ENCODE measurements at regions not wholly inside any gene's neighbourhood (a gene's known extent, or its start where the extent isn't known, plus 50 kb on each side); places are given as distances from the start of the nearest gene placed in this dataset.

DNA sequence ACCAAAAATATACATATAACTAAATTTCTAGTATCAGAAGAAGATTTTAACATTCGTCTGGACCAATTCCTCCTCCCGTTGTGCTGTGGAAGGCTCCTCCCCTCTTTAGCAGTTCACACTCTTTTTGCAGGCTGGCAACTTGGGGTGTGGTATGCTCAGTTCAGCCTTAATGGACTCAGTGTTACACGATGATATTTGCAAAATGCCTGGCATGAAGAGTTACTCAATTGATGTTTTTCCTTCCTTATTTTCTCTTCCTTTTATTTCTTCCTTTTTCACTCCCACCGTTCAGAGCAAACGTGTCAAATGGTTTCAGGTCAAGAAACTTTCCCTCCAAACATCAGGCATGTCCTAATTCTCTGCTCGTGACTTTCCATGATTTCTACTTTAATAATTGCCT, 248.3 kb downstream of the PHF14 start:
- H3K36me3 ChIP-seq (ENCODE audit: control insufficient read depth, insufficient read depth, low read length): no peaks in the 10 kb centered on the region
- H3K4me3 ChIP-seq (ENCODE audit: low read depth, low read length): no peak overlapping the region
- H3K27me3 ChIP-seq (ENCODE audit: control insufficient read depth, insufficient read depth, low read length): no peaks in the 10 kb centered on the region
- H3K4me1 ChIP-seq (ENCODE audit: control insufficient read depth, insufficient read depth, low read length): no peaks in the 10 kb centered on the region
- no peaks in the 10 kb centered on the region for H3K9me3 ChIP-seq (ENCODE audit: control insufficient read depth, insufficient read depth, low read length)
- H3K27ac ChIP-seq (ENCODE audit: low read depth, low read length): no peak overlapping the region
- no peak overlapping the region for H3K9ac ChIP-seq (ENCODE audit: low read depth, low read length)

- no peak overlapping the region for H3K4me3 ChIP-seq (ENCODE audit: low read depth, low read length)
- H3K4me1 ChIP-seq (ENCODE audit: control insufficient read depth, insufficient read depth, low read length): no peaks in the 10 kb centered on the region; the same call in 1 of the 2 replicates
- H3K9ac ChIP-seq (ENCODE audit: low read depth, low read length): no peak overlapping the region
- H3K27ac ChIP-seq (ENCODE audit: low read depth, low read length): no peak overlapping the region
- no peaks in the 10 kb centered on the region for H3K27me3 ChIP-seq (ENCODE audit: control insufficient read depth, insufficient read depth, low read length)
- no peaks in the 10 kb centered on the region for H3K36me3 ChIP-seq (ENCODE audit: control insufficient read depth, insufficient read depth, low read length)
- no peaks in the 10 kb centered on the region for H3K9me3 ChIP-seq (ENCODE audit: control insufficient read depth, insufficient read depth, low read length)
Observed at GRCh38 chr7:11224535-11224934, 250.9 kb downstream of the PHF14 start.

DNA sequence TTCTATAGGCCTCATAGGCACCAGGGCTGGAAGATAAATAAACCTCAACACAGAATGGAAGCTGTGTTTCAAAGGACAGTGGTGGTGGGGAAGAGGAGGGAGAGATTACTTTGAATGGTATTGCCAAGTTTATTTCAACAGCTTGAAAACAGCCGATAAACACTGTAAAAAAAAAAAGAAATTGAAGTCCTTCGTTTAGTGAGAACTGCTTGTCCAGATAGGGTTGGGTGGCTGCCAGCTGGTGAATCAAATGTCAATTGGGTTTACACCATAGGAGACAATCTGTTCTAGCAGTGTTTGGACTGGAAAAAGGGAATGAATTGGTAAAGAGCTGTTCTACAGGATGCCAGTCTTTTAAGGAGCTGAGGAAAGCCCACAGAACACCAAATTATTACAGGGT, 254.8 kb downstream of the PHF14 start:
- no peaks in the 10 kb centered on the region for H3K9me3 ChIP-seq (ENCODE audit: control insufficient read depth, insufficient read depth, low read length)
- H3K27me3 ChIP-seq (ENCODE audit: control insufficient read depth, insufficient read depth, low read length): no peaks in the 10 kb centered on the region
- H3K4me3 ChIP-seq (ENCODE audit: low read depth, low read length): no peak overlapping the region

GRCh38 chr7:11231190-11231589, 257.5 kb downstream of the PHF14 start:
- Histone ChIP-seq H3K9me3 (ENCODE audit: control insufficient read depth, insufficient read depth, low read length) (no peaks in the 10 kb centered on the region), H3K4me1 (ENCODE audit: control insufficient read depth, insufficient read depth, low read length) (peaks cover 15% of the 10 kb centered on the region), H3K36me3 (ENCODE audit: control insufficient read depth, insufficient read depth, low read length) (no peaks in the 10 kb centered on the region), H3K27me3 (ENCODE audit: control insufficient read depth, insufficient read depth, low read length) (no peaks in the 10 kb centered on the region), H3K9ac (ENCODE audit: low read depth, low read length) (no peak overlapping the region), H3K27ac (ENCODE audit: low read depth, low read length) (no peak overlapping the region), H3K4me3 (ENCODE audit: low read depth, low read length) (no peak overlapping the region)

More for the DNA sequence above, 254.8 kb downstream of the PHF14 start:
- Histone ChIP-seq H3K36me3 (ENCODE audit: control insufficient read depth, insufficient read depth, low read length) (no peaks in the 10 kb centered on the region), H3K4me1 (ENCODE audit: control insufficient read depth, insufficient read depth, low read length) (no peaks in the 10 kb centered on the region; the same call in 1 of the 2 replicates), H3K27ac (ENCODE audit: low read depth, low read length) (no peak overlapping the region), H3K9ac (ENCODE audit: low read depth, low read length) (no peak overlapping the region)

DNA sequence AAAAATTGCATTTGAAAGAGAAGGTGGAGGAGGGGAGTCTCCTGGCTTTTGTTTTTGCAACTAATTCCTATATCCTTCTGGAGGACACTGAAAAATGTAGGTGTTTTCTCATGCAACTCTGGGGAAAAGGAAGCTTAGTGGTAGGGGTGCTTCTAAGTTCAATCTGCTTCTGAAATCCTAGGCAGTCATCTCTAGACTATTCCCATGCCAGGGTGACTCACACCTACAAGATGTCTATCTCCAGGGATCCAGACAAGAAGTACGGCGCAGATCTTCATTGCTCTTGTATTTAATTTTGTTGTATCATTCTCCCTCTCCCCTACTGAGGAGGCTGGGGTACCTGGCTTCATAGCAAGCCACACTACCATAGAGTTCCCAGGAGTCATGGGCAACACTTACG, 258.8 kb downstream of the PHF14 start:
- H3K4me1 ChIP-seq (ENCODE audit: control insufficient read depth, insufficient read depth, low read length): peaks cover 24% of the 10 kb centered on the region
- no peaks in the 10 kb centered on the region for H3K27me3 ChIP-seq (ENCODE audit: control insufficient read depth, insufficient read depth, low read length)
- no peak overlapping the region for H3K27ac ChIP-seq (ENCODE audit: low read depth, low read length)
- no peak overlapping the region for H3K4me3 ChIP-seq (ENCODE audit: low read depth, low read length)
- H3K36me3 ChIP-seq (ENCODE audit: control insufficient read depth, insufficient read depth, low read length): no peaks in the 10 kb centered on the region
- H3K9ac ChIP-seq (ENCODE audit: low read depth, low read length): no peak overlapping the region
- no peaks in the 10 kb centered on the region for H3K9me3 ChIP-seq (ENCODE audit: control insufficient read depth, insufficient read depth, low read length)

DNA sequence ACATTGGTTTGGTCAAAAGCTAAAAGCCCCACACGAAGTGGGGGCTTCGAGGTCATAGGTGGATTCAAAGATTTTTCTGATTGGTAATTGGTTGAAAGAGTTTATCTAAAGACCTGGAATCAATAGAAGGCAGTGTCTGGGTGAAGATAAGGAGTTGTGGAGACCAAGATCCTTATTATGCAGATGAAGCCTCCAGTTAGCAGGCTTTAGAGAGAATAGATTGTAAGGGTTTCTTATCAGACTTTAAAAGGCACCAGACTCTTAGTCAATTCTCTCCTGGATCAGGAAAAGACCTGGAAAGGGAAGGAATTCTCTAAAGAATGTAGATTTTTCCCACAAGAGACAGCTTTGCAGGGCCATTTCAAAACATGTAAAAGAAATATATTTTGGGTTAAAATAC, 260.2 kb downstream of the PHF14 start:
- Histone ChIP-seq H3K36me3 (ENCODE audit: control insufficient read depth, insufficient read depth, low read length) (no peaks in the 10 kb centered on the region), H3K4me3 (ENCODE audit: low read depth, low read length) (no peak overlapping the region), H3K9me3 (ENCODE audit: control insufficient read depth, insufficient read depth, low read length) (no peaks in the 10 kb centered on the region), H3K9ac (ENCODE audit: low read depth, low read length) (no peak overlapping the region), H3K27me3 (ENCODE audit: control insufficient read depth, insufficient read depth, low read length) (no peaks in the 10 kb centered on the region), H3K4me1 (ENCODE audit: control insufficient read depth, insufficient read depth, low read length) (peaks cover 32% of the 10 kb centered on the region), H3K27ac (ENCODE audit: low read depth, low read length) (no peak overlapping the region)

GRCh38 chr7:11235491-11235890, 261.8 kb downstream of the PHF14 start:
- H3K27me3 ChIP-seq (ENCODE audit: control insufficient read depth, insufficient read depth, low read length): no peaks in the 10 kb centered on the region
- no peak overlapping the region for H3K9ac ChIP-seq (ENCODE audit: low read depth, low read length)
- no peaks in the 10 kb centered on the region for H3K36me3 ChIP-seq (ENCODE audit: control insufficient read depth, insufficient read depth, low read length)
- H3K4me1 ChIP-seq (ENCODE audit: control insufficient read depth, insufficient read depth, low read length): peaks cover 39% of the 10 kb centered on the region
- H3K4me3 ChIP-seq (ENCODE audit: low read depth, low read length): no peak overlapping the region
- no peaks in the 10 kb centered on the region for H3K9me3 ChIP-seq (ENCODE audit: control insufficient read depth, insufficient read depth, low read length)
- no peak overlapping the region for H3K27ac ChIP-seq (ENCODE audit: low read depth, low read length)

- no peak overlapping the region for H3K27ac ChIP-seq (ENCODE audit: low read depth, low read length)
- no peak overlapping the region for H3K4me3 ChIP-seq (ENCODE audit: low read depth, low read length)
- H3K4me1 ChIP-seq (ENCODE audit: control insufficient read depth, insufficient read depth, low read length): peaks cover 40% of the 10 kb centered on the region
- H3K27me3 ChIP-seq (ENCODE audit: control insufficient read depth, insufficient read depth, low read length): no peaks in the 10 kb centered on the region
- H3K9me3 ChIP-seq (ENCODE audit: control insufficient read depth, insufficient read depth, low read length): no peaks in the 10 kb centered on the region
- no peak overlapping the region for H3K9ac ChIP-seq (ENCODE audit: low read depth, low read length)
- no peaks in the 10 kb centered on the region for H3K36me3 ChIP-seq (ENCODE audit: control insufficient read depth, insufficient read depth, low read length)
Observed at GRCh38 chr7:11236680-11237079, 263.0 kb downstream of the PHF14 start.

DNA sequence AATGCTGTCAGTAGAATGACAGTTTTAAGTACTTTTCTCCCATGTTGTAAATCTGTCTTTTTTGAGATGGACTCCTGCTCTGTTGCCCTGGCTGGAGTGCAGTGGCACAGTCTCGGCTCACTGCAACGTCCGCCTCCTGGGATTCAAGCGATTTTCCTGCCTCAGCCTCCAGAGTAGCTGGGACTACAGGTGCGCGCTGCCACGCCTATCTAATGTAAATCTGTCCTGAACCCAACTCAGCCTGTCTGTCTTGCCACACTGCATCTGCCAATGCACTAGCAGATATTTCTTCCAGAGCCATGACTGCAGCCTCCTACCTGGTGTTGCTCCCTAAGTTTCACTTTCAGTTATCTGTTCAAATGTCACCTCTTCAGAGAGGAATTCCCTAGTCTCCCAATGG, 264.1 kb downstream of the PHF14 start:
- H3K27me3 ChIP-seq (ENCODE audit: control insufficient read depth, insufficient read depth, low read length): no peaks in the 10 kb centered on the region
- H3K27ac ChIP-seq (ENCODE audit: low read depth, low read length): no peak overlapping the region
- H3K4me1 ChIP-seq (ENCODE audit: control insufficient read depth, insufficient read depth, low read length): peaks cover 40% of the 10 kb centered on the region
- H3K4me3 ChIP-seq (ENCODE audit: low read depth, low read length): peak overlapping the region; percentile 20
- H3K36me3 ChIP-seq (ENCODE audit: control insufficient read depth, insufficient read depth, low read length): no peaks in the 10 kb centered on the region
- no peaks in the 10 kb centered on the region for H3K9me3 ChIP-seq (ENCODE audit: control insufficient read depth, insufficient read depth, low read length)
- no peak overlapping the region for H3K9ac ChIP-seq (ENCODE audit: low read depth, low read length)

DNA sequence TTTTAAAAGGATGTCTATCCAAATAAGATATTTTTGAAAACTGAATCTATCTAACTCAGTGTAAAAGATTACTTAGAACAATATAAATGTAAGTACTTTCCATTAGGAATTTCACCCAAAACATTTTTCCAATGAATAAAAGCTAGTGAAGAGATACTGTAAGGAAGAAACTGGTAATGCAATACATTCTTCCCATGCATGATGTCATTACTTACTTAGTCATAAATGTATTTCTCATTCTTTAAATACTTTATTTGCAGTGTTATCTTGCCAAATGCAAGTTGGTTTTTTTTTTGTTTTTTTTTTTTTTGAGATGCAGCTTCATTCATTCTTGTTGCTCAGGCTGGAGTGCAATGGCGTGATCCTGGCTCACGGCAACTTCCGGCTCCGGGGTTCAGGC, 265.6 kb downstream of the PHF14 start:
- no peak overlapping the region for H3K4me3 ChIP-seq (ENCODE audit: low read depth, low read length)
- H3K9me3 ChIP-seq (ENCODE audit: control insufficient read depth, insufficient read depth, low read length): no peaks in the 10 kb centered on the region
- no peaks in the 10 kb centered on the region for H3K36me3 ChIP-seq (ENCODE audit: control insufficient read depth, insufficient read depth, low read length)
- H3K4me1 ChIP-seq (ENCODE audit: control insufficient read depth, insufficient read depth, low read length): peaks cover 32% of the 10 kb centered on the region
- H3K27me3 ChIP-seq (ENCODE audit: control insufficient read depth, insufficient read depth, low read length): no peaks in the 10 kb centered on the region
- no peak overlapping the region for H3K27ac ChIP-seq (ENCODE audit: low read depth, low read length)
- no peak overlapping the region for H3K9ac ChIP-seq (ENCODE audit: low read depth, low read length)

DNA sequence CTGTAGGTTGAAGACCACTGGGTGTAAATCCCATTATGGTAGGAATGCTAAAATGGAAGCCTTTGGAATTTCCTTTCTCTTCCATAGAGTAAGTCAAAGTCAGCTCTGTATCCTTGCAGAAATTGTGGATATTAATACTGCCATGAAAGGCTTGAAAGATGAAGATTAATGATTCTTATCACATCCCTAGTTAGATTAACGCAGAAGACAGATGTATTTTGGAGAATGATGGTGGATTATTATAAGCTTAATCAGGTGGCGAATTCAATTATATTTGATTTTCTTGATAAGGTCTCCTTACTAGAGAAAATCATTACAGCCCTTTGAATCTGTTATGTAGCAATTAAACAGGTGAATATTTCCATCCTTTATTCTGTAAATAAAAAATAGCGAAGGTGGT, 270.1 kb downstream of the PHF14 start:
- Histone ChIP-seq H3K27me3 (ENCODE audit: control insufficient read depth, insufficient read depth, low read length) (no peaks in the 10 kb centered on the region), H3K4me1 (ENCODE audit: control insufficient read depth, insufficient read depth, low read length) (peaks cover 8% of the 10 kb centered on the region), H3K4me3 (ENCODE audit: low read depth, low read length) (no peak overlapping the region), H3K36me3 (ENCODE audit: control insufficient read depth, insufficient read depth, low read length) (no peaks in the 10 kb centered on the region), H3K27ac (ENCODE audit: low read depth, low read length) (no peak overlapping the region), H3K9ac (ENCODE audit: low read depth, low read length) (no peak overlapping the region), H3K9me3 (ENCODE audit: control insufficient read depth, insufficient read depth, low read length) (no peaks in the 10 kb centered on the region)

GRCh38 chr7:11244149-11244548, 270.5 kb downstream of the PHF14 start:
- Histone ChIP-seq H3K27ac (ENCODE audit: low read depth, low read length) (no peak overlapping the region), H3K36me3 (ENCODE audit: control insufficient read depth, insufficient read depth, low read length) (no peaks in the 10 kb centered on the region)

More at GRCh38 chr7:11244149-11244548, 270.5 kb downstream of the PHF14 start:
- no peak overlapping the region for H3K9ac ChIP-seq (ENCODE audit: low read depth, low read length)
- peaks cover 8% of the 10 kb centered on the region for H3K4me1 ChIP-seq (ENCODE audit: control insufficient read depth, insufficient read depth, low read length)
- H3K4me3 ChIP-seq (ENCODE audit: low read depth, low read length): no peak overlapping the region
- no peaks in the 10 kb centered on the region for H3K9me3 ChIP-seq (ENCODE audit: control insufficient read depth, insufficient read depth, low read length)
- no peaks in the 10 kb centered on the region for H3K27me3 ChIP-seq (ENCODE audit: control insufficient read depth, insufficient read depth, low read length)

Measured in HUES48 (cell line).